ENCODE measurements at regions not wholly inside any gene's neighbourhood (a gene's known extent, or its start where the extent isn't known, plus 50 kb on each side); places are given as distances from the start of the nearest gene placed in this dataset.

- TF ChIP-seq POLR2A (IDR thresholded peaks at IDR 0.05; ENCODE audit: borderline replicate concordance, extremely low read depth, insufficient read depth, insufficient read length) = no peak
- no peak for TF ChIP-seq YY1 (IDR thresholded peaks at IDR 0.05; ENCODE audit: extremely low read depth, insufficient replicate concordance, low read depth, low read length)
- no peak for TF ChIP-seq REST (IDR thresholded peaks at IDR 0.05; ENCODE audit: low read depth)
- TF ChIP-seq, protein P1, sequence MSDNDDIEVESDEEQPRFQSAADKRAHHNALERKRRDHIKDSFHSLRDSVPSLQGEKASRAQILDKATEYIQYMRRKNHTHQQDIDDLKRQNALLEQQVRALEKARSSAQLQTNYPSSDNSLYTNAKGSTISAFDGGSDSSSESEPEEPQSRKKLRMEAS (IDR thresholded peaks at IDR 0.05) = no peak
- TF ChIP-seq SIN3A (IDR thresholded peaks at IDR 0.05; ENCODE audit: low read depth) = no peak
- TF ChIP-seq, protein P2, sequence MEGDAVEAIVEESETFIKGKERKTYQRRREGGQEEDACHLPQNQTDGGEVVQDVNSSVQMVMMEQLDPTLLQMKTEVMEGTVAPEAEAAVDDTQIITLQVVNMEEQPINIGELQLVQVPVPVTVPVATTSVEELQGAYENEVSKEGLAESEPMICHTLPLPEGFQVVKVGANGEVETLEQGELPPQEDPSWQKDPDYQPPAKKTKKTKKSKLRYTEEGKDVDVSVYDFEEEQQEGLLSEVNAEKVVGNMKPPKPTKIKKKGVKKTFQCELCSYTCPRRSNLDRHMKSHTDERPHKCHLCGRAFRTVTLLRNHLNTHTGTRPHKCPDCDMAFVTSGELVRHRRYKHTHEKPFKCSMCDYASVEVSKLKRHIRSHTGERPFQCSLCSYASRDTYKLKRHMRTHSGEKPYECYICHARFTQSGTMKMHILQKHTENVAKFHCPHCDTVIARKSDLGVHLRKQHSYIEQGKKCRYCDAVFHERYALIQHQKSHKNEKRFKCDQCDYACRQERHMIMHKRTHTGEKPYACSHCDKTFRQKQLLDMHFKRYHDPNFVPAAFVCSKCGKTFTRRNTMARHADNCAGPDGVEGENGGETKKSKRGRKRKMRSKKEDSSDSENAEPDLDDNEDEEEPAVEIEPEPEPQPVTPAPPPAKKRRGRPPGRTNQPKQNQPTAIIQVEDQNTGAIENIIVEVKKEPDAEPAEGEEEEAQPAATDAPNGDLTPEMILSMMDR (IDR thresholded peaks at IDR 0.05 in 2 of 3, conservative IDR thresholded peaks at IDR 0.05 in 1 of 3; ENCODE audit: borderline replicate concordance in 1 of 3, insufficient read depth in 1 of 3, low read depth in 2 of 3, low read length in 2 of 3) = no peak
- TF ChIP-seq POLR2AphosphoS5 (IDR thresholded peaks at IDR 0.05; ENCODE audit: low read depth, low read length) = no peak
- no peak for TF ChIP-seq EZH2phosphoT487 (IDR thresholded peaks at IDR 0.05; ENCODE audit: borderline replicate concordance)
- no peak for TF ChIP-seq EZH2 (IDR thresholded peaks at IDR 0.05)
- TF ChIP-seq ZNF274 (IDR thresholded peaks at IDR 0.05; ENCODE audit: low read depth, low read length) = no peak
- TF ChIP-seq, protein P3, sequence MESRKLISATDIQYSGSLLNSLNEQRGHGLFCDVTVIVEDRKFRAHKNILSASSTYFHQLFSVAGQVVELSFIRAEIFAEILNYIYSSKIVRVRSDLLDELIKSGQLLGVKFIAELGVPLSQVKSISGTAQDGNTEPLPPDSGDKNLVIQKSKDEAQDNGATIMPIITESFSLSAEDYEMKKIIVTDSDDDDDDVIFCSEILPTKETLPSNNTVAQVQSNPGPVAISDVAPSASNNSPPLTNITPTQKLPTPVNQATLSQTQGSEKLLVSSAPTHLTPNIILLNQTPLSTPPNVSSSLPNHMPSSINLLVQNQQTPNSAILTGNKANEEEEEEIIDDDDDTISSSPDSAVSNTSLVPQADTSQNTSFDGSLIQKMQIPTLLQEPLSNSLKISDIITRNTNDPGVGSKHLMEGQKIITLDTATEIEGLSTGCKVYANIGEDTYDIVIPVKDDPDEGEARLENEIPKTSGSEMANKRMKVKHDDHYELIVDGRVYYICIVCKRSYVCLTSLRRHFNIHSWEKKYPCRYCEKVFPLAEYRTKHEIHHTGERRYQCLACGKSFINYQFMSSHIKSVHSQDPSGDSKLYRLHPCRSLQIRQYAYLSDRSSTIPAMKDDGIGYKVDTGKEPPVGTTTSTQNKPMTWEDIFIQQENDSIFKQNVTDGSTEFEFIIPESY (IDR thresholded peaks at IDR 0.05; ENCODE audit: extremely low read depth, insufficient replicate concordance, low read length) = no peak
Measured at GRCh38 chr3:164024786-164025185, 1053.5 kb downstream of the SI start.

Measured in HCT116 (cell line).